HAP-1 (cell line): ENCODE measurements at regions not wholly inside any gene's neighbourhood (a gene's known extent, or its start where the extent isn't known, plus 50 kb on each side); places are given as distances from the start of the nearest gene placed in this dataset.

ENCODE experiments used
- DNase-seq, 2 experiments: peaks; one replicate each; pipeline ENCODE4 v3.0.0-alpha.2; 2016 to 2020; ENCODE audit warnings: low spot score in 2 of 2
- H3K27me3 ChIP-seq: fragments of 250-450 bp; sonication (Bioruptor Pico); 2 replicates; pipeline ENCODE4 v1.5.1; 2020; ENCODE audit warnings: low read depth, mild to moderate bottlenecking, moderate library complexity
- H3K36me3 ChIP-seq: fragments of 250-450 bp; sonication (Bioruptor Pico); replicated peaks from 2 replicates; pipeline ENCODE4 v1.5.1; 2020; ENCODE audit warnings: mild to moderate bottlenecking
- H3K4me1 ChIP-seq: fragments of 250-450 bp; sonication (Bioruptor Pico); 2 replicates; pipeline ENCODE4 v1.5.1; 2020; ENCODE audit warnings: mild to moderate bottlenecking
- H3K4me3 ChIP-seq: fragments of 250-450 bp; sonication (Bioruptor Pico); 2 replicates; pipeline ENCODE4 v1.5.1; 2020; ENCODE audit warnings: mild to moderate bottlenecking, moderate library complexity
- H3K9me3 ChIP-seq: fragments of 250-450 bp; sonication (Bioruptor Pico); 2 replicates; pipeline ENCODE4 v1.5.1; 2020; ENCODE audit warnings: mild to moderate bottlenecking, moderate library complexity
- in situ Hi-C: fragments of 300-500 bp; cut with MboI; formaldehyde crosslinking; loops from 3 replicates; pipeline ENCODE4 v1.14.3; 2020; ENCODE audit warnings: low sequenced_read_pairs, inconsistent platforms, mixed read lengths

GRCh38 chr21:43303275-43304178 lies 123.4 kb downstream of the SIK1 start:
- Histone ChIP-seq H3K4me3 (no peak overlapping the region), H3K27me3 (no peaks in the 10 kb centered on the region), H3K4me1 (no peaks in the 10 kb centered on the region), H3K36me3 (no peaks in the 10 kb centered on the region), H3K9me3 (no peaks in the 10 kb centered on the region)
- in situ Hi-C loops, result no loop called here
- no peak for DNase-seq

- Histone ChIP-seq H3K27me3 (no peaks in the 10 kb centered on the region), H3K4me3 (no peak overlapping the region), H3K36me3 (no peaks in the 10 kb centered on the region), H3K4me1 (no peaks in the 10 kb centered on the region), H3K9me3 (no peaks in the 10 kb centered on the region)
- in situ Hi-C loops, result no loop called here
- DNase-seq, result no peak
Observed at GRCh38 chr21:43302769-43303168, 124.2 kb downstream of the SIK1 start.

- DNase-seq, result no peak
- in situ Hi-C loops, result no loop called here
- no peaks in the 10 kb centered on the region for H3K4me1 ChIP-seq
- no peaks in the 10 kb centered on the region for H3K9me3 ChIP-seq
- no peaks in the 10 kb centered on the region for H3K36me3 ChIP-seq
- H3K4me3 ChIP-seq, result no peak overlapping the region
- no peaks in the 10 kb centered on the region for H3K27me3 ChIP-seq
Observed at GRCh38 chr21:43302062-43302700, 124.8 kb downstream of the SIK1 start.

- H3K4me3 ChIP-seq, result no peak overlapping the region
- in situ Hi-C loops, result no loop called here
- no peak for DNase-seq
Observed at GRCh38 chr21:43301409-43302061, 125.4 kb downstream of the SIK1 start.

GRCh38 chr21:43300496-43301408 lies 126.2 kb downstream of the SIK1 start:
- in situ Hi-C loops, result no loop called here
- no peaks in the 10 kb centered on the region for H3K36me3 ChIP-seq
- no peaks in the 10 kb centered on the region for H3K27me3 ChIP-seq
- no peaks in the 10 kb centered on the region for H3K9me3 ChIP-seq
- no peaks in the 10 kb centered on the region for H3K4me1 ChIP-seq
- H3K4me3 ChIP-seq, result no peak overlapping the region
- no peak for DNase-seq

More at GRCh38 chr21:43301409-43302061, 125.4 kb downstream of the SIK1 start:
- Histone ChIP-seq H3K36me3 (no peaks in the 10 kb centered on the region), H3K27me3 (no peaks in the 10 kb centered on the region), H3K4me1 (no peaks in the 10 kb centered on the region), H3K9me3 (no peaks in the 10 kb centered on the region)

- Histone ChIP-seq H3K4me1 (no peaks in the 10 kb centered on the region), H3K4me3 (no peak overlapping the region), H3K27me3 (no peaks in the 10 kb centered on the region), H3K36me3 (no peaks in the 10 kb centered on the region), H3K9me3 (no peaks in the 10 kb centered on the region)
- DNase-seq, result no peak
- in situ Hi-C loops, result loop anchor here (5.0 kb wide), 1 partner anchor 58 kb away; no protein-coding TSS in a partner anchor
Observed at GRCh38 chr21:43299441-43300277, 127.3 kb downstream of the SIK1 start.

GRCh38 chr21:43298546-43299440 lies 128.1 kb downstream of the SIK1 start:
- H3K4me3 ChIP-seq, result no peak overlapping the region
- H3K27me3 ChIP-seq, result no peaks in the 10 kb centered on the region
- no peaks in the 10 kb centered on the region for H3K4me1 ChIP-seq
- H3K36me3 ChIP-seq, result no peaks in the 10 kb centered on the region
- no peak for DNase-seq
- no peaks in the 10 kb centered on the region for H3K9me3 ChIP-seq
- in situ Hi-C loops, result loop anchor here (5.0 kb wide), 1 partner anchor 59 kb away; no protein-coding TSS in a partner anchor

GRCh38 chr21:43297989-43298388 lies 128.9 kb downstream of the SIK1 start:
- Histone ChIP-seq H3K27me3 (no peaks in the 10 kb centered on the region), H3K36me3 (no peaks in the 10 kb centered on the region), H3K4me1 (no peaks in the 10 kb centered on the region), H3K4me3 (no peak overlapping the region), H3K9me3 (no peaks in the 10 kb centered on the region)
- no peak for DNase-seq
- in situ Hi-C loops, result loop anchor here (5.0 kb wide), 1 partner anchor 59 kb away; no protein-coding TSS in a partner anchor

- Histone ChIP-seq H3K27me3 (no peaks in the 10 kb centered on the region), H3K9me3 (no peaks in the 10 kb centered on the region), H3K36me3 (no peaks in the 10 kb centered on the region), H3K4me1 (no peaks in the 10 kb centered on the region), H3K4me3 (no peak overlapping the region)
- in situ Hi-C loops, result loop anchor here (5.0 kb wide), 1 partner anchor 60 kb away; no protein-coding TSS in a partner anchor
- DNase-seq, result no peak
Observed at GRCh38 chr21:43297391-43297981, 128.7 kb downstream of the CRYAA start.

GRCh38 chr21:43295066-43295958 lies 126.5 kb downstream of the CRYAA start:
- H3K9me3 ChIP-seq, result no peaks in the 10 kb centered on the region
- H3K27me3 ChIP-seq, result no peaks in the 10 kb centered on the region
- DNase-seq, result no peak
- in situ Hi-C loops, result loop anchor here (5.0 kb wide), 1 partner anchor 62 kb away; no protein-coding TSS in a partner anchor
- no peaks in the 10 kb centered on the region for H3K4me1 ChIP-seq
- H3K4me3 ChIP-seq, result no peak overlapping the region
- H3K36me3 ChIP-seq, result no peaks in the 10 kb centered on the region
